ENCODE measurements at regions not wholly inside any gene's neighbourhood (a gene's known extent, or its start where the extent isn't known, plus 50 kb on each side); places are given as distances from the start of the nearest gene placed in this dataset.
"Not testable (repeated sequence)": the region's sequence is repeated elsewhere in the genome, so short reads cannot be mapped to it uniquely, and the experiment has no call there.

GRCh38 chr6:43934183-43934802 lies 164.3 kb downstream of the VEGFA start:
- H3K27me3 ChIP-seq (ENCODE audit: control insufficient read depth, insufficient read depth, low read length): no peaks in the 10 kb centered on the region
- H3K9ac ChIP-seq (ENCODE audit: low read depth, low read length): no peak overlapping the region
- no peaks in the 10 kb centered on the region for H3K9me3 ChIP-seq (ENCODE audit: control insufficient read depth, insufficient read depth, low read length)
- no peak overlapping the region for H3K4me3 ChIP-seq (ENCODE audit: low read depth, low read length)
- no peaks in the 10 kb centered on the region for H3K36me3 ChIP-seq (ENCODE audit: control insufficient read depth, insufficient read depth, low read length)
- no peaks in the 10 kb centered on the region for H3K4me1 ChIP-seq (ENCODE audit: control insufficient read depth, insufficient read depth, low read length)
- H3K27ac ChIP-seq (ENCODE audit: low read depth, low read length): no peak overlapping the region

GRCh38 chr6:43933148-43933885 lies 163.3 kb downstream of the VEGFA start:
- Histone ChIP-seq H3K4me3 (ENCODE audit: low read depth, low read length) (no peak overlapping the region), H3K27me3 (ENCODE audit: control insufficient read depth, insufficient read depth, low read length) (no peaks in the 10 kb centered on the region), H3K27ac (ENCODE audit: low read depth, low read length) (no peak overlapping the region), H3K4me1 (ENCODE audit: control insufficient read depth, insufficient read depth, low read length) (no peaks in the 10 kb centered on the region), H3K36me3 (ENCODE audit: control insufficient read depth, insufficient read depth, low read length) (no peaks in the 10 kb centered on the region), H3K9ac (ENCODE audit: low read depth, low read length) (no peak overlapping the region), H3K9me3 (ENCODE audit: control insufficient read depth, insufficient read depth, low read length) (no peaks in the 10 kb centered on the region)

GRCh38 chr6:43932259-43933147 lies 162.5 kb downstream of the VEGFA start:
- H3K4me1 ChIP-seq (ENCODE audit: control insufficient read depth, insufficient read depth, low read length): 0 out of 2 replicates have a peak, but pooled peaks cover under 1% of the 10 kb centered on the region
- no peak overlapping the region for H3K4me3 ChIP-seq (ENCODE audit: low read depth, low read length)
- no peaks in the 10 kb centered on the region for H3K9me3 ChIP-seq (ENCODE audit: control insufficient read depth, insufficient read depth, low read length)
- H3K9ac ChIP-seq (ENCODE audit: low read depth, low read length): no peak overlapping the region
- H3K36me3 ChIP-seq (ENCODE audit: control insufficient read depth, insufficient read depth, low read length): no peaks in the 10 kb centered on the region
- no peaks in the 10 kb centered on the region for H3K27me3 ChIP-seq (ENCODE audit: control insufficient read depth, insufficient read depth, low read length)
- H3K27ac ChIP-seq (ENCODE audit: low read depth, low read length): no peak overlapping the region

- H3K36me3 ChIP-seq (ENCODE audit: control insufficient read depth, insufficient read depth, low read length): no peaks in the 10 kb centered on the region
- H3K9ac ChIP-seq (ENCODE audit: low read depth, low read length): no peak overlapping the region
- H3K27me3 ChIP-seq (ENCODE audit: control insufficient read depth, insufficient read depth, low read length): no peaks in the 10 kb centered on the region
- H3K4me3 ChIP-seq (ENCODE audit: low read depth, low read length): no peak overlapping the region
- no peak overlapping the region for H3K27ac ChIP-seq (ENCODE audit: low read depth, low read length)
- no peaks in the 10 kb centered on the region for H3K9me3 ChIP-seq (ENCODE audit: control insufficient read depth, insufficient read depth, low read length)
- H3K4me1 ChIP-seq (ENCODE audit: control insufficient read depth, insufficient read depth, low read length): peaks cover 13% of the 10 kb centered on the region
Observed at GRCh38 chr6:43931201-43931600, 161.2 kb downstream of the VEGFA start.

GRCh38 chr6:43930440-43931154 lies 160.6 kb downstream of the VEGFA start:
- H3K36me3 ChIP-seq (ENCODE audit: control insufficient read depth, insufficient read depth, low read length): no peaks in the 10 kb centered on the region
- H3K4me1 ChIP-seq (ENCODE audit: control insufficient read depth, insufficient read depth, low read length): peaks cover 14% of the 10 kb centered on the region
- no peaks in the 10 kb centered on the region for H3K9me3 ChIP-seq (ENCODE audit: control insufficient read depth, insufficient read depth, low read length)
- H3K27ac ChIP-seq (ENCODE audit: low read depth, low read length): no peak overlapping the region
- no peak overlapping the region for H3K4me3 ChIP-seq (ENCODE audit: low read depth, low read length)
- H3K27me3 ChIP-seq (ENCODE audit: control insufficient read depth, insufficient read depth, low read length): no peaks in the 10 kb centered on the region
- no peak overlapping the region for H3K9ac ChIP-seq (ENCODE audit: low read depth, low read length)

GRCh38 chr6:43929511-43929910 lies 159.5 kb downstream of the VEGFA start:
- Histone ChIP-seq H3K27me3 (ENCODE audit: control insufficient read depth, insufficient read depth, low read length) (no peaks in the 10 kb centered on the region), H3K4me1 (ENCODE audit: control insufficient read depth, insufficient read depth, low read length) (peaks cover 14% of the 10 kb centered on the region), H3K4me3 (ENCODE audit: low read depth, low read length) (no peak overlapping the region), H3K9ac (ENCODE audit: low read depth, low read length) (no peak overlapping the region), H3K36me3 (ENCODE audit: control insufficient read depth, insufficient read depth, low read length) (no peaks in the 10 kb centered on the region), H3K27ac (ENCODE audit: low read depth, low read length) (no peak overlapping the region), H3K9me3 (ENCODE audit: control insufficient read depth, insufficient read depth, low read length) (no peaks in the 10 kb centered on the region)

- Histone ChIP-seq H3K27me3 (ENCODE audit: control insufficient read depth, insufficient read depth, low read length) (no peaks in the 10 kb centered on the region), H3K9ac (ENCODE audit: low read depth, low read length) (no peak overlapping the region), H3K27ac (ENCODE audit: low read depth, low read length) (peak overlapping the region; percentile 75), H3K36me3 (ENCODE audit: control insufficient read depth, insufficient read depth, low read length) (no peaks in the 10 kb centered on the region), H3K4me3 (ENCODE audit: low read depth, low read length) (no peak overlapping the region), H3K9me3 (ENCODE audit: control insufficient read depth, insufficient read depth, low read length) (no peaks in the 10 kb centered on the region), H3K4me1 (ENCODE audit: control insufficient read depth, insufficient read depth, low read length) (peaks cover 14% of the 10 kb centered on the region)
Observed at GRCh38 chr6:43927532-43928210, 157.7 kb downstream of the VEGFA start.

GRCh38 chr6:43926634-43927531 lies 156.9 kb downstream of the VEGFA start:
- Histone ChIP-seq H3K4me1 (ENCODE audit: control insufficient read depth, insufficient read depth, low read length) (peaks cover 14% of the 10 kb centered on the region), H3K9ac (ENCODE audit: low read depth, low read length) (peak overlapping the region; percentile 29; the same call in 1 of the 2 replicates)

GRCh38 chr6:43925636-43926139 lies 155.7 kb downstream of the VEGFA start:
- not testable (repeated sequence) for H3K36me3 ChIP-seq (ENCODE audit: control insufficient read depth, insufficient read depth, low read length); H3K9me3 ChIP-seq (ENCODE audit: control insufficient read depth, insufficient read depth, low read length); H3K9ac ChIP-seq (ENCODE audit: low read depth, low read length); H3K27me3 ChIP-seq (ENCODE audit: control insufficient read depth, insufficient read depth, low read length); H3K27ac ChIP-seq (ENCODE audit: low read depth, low read length); H3K4me3 ChIP-seq (ENCODE audit: low read depth, low read length)
- H3K4me1 ChIP-seq (ENCODE audit: control insufficient read depth, insufficient read depth, low read length): peaks cover 14% of the 10 kb centered on the region

More at GRCh38 chr6:43926634-43927531, 156.9 kb downstream of the VEGFA start:
- Histone ChIP-seq H3K4me3 (ENCODE audit: low read depth, low read length) (no peak overlapping the region), H3K36me3 (ENCODE audit: control insufficient read depth, insufficient read depth, low read length) (no peaks in the 10 kb centered on the region), H3K27me3 (ENCODE audit: control insufficient read depth, insufficient read depth, low read length) (no peaks in the 10 kb centered on the region), H3K9me3 (ENCODE audit: control insufficient read depth, insufficient read depth, low read length) (no peaks in the 10 kb centered on the region), H3K27ac (ENCODE audit: low read depth, low read length) (peak overlapping the region; percentile 75)

Measured in HUES48 (cell line).